PFSK-1 (cell line): ENCODE measurements at regions not wholly inside any gene's neighbourhood (a gene's known extent, or its start where the extent isn't known, plus 50 kb on each side); places are given as distances from the start of the nearest gene placed in this dataset.

ENCODE experiments used
- SIN3A ChIP-seq: IDR thresholded peaks from 2 replicates; pipeline ENCODE4 v1.6.1; 2012; ENCODE audit warnings: mild to moderate bottlenecking, low read length, moderate library complexity, borderline replicate concordance; ENCODE audit not compliant: insufficient read depth
- TAF1 ChIP-seq: IDR thresholded peaks from 2 replicates; pipeline ENCODE4 v1.6.1; 2012; ENCODE audit warnings: low read length, control low read depth, borderline replicate concordance; ENCODE audit not compliant: insufficient read depth

DNA sequence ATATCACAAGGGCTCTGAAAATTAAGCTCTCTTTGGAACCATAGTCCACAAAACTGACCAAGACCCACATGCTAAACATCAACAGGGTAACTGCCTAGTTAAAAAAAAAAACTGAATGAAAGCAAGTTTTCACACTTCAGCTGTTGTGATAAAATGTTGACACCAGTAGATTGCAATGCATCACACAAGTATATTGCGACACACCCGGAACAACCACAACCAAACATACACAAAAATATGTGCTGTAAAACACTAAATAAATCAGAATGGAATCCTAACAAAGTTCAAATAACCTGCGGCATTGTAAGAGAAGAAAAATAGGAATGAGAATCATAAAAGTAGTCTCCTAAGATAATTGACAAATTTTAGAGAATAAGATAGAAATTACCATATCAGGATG is 710.3 kb downstream of the AACS start:
- TF ChIP-seq TAF1 (no peak), SIN3A (no peak)
